OCI-LY7 (cell line): ENCODE measurements at regions not wholly inside any gene's neighbourhood (a gene's known extent, or its start where the extent isn't known, plus 50 kb on each side); places are given as distances from the start of the nearest gene placed in this dataset.

ENCODE experiments used
- CTCF ChIP-seq: fragments of 200-600 bp; sonication (generic); conservative IDR thresholded peaks from 2 replicates; pipeline ENCODE4 v1.5.1; 2014; ENCODE audit warnings: mild to moderate bottlenecking, antibody characterized with exemption, low read length, moderate library complexity, mixed read lengths
- EZH2phosphoT487 ChIP-seq: fragments of 200-600 bp; sonication (generic); IDR thresholded peaks from 2 replicates; pipeline ENCODE4 v1.6.1; 2018; ENCODE audit warnings: low read depth, borderline replicate concordance, mild to moderate bottlenecking, mixed run types, antibody characterized with exemption, low read length, moderate library complexity, mixed read lengths

- TF ChIP-seq CTCF (no peak), EZH2phosphoT487 (no peak)
Measured at GRCh38 chr5:143638654-143639053, 173.3 kb upstream of the HMHB1 start.
